Ammon's horn (tissue), 1 donor: ENCODE measurements at regions not wholly inside any gene's neighbourhood (a gene's known extent, or its start where the extent isn't known, plus 50 kb on each side); places are given as distances from the start of the nearest gene placed in this dataset.

ENCODE experiments used
- DNase-seq: peaks from one replicate; pipeline ENCODE4 v3.0.0-alpha.2; 2016; ENCODE audit warnings: low spot score

DNA sequence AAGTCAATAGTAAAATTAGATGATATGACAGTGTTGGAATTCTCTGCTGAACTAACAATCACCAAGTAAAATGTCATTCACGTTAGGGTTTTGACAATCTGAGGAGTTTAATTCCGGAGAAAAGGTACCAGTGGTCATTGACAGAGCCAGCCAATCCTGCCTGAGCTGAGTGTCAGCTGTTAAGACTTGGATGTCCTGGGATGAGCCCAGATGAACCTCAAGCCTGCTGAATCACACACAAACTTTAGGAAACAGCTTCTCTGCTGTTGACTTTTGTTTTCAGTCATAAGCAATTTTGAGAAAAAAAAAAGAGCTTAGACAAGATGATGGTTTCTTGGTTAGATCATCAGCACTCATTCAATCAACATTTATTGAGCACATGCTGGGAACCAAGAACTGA, 600.0 kb upstream of the SLC39A10 start:
- no peak for DNase-seq

DNA sequence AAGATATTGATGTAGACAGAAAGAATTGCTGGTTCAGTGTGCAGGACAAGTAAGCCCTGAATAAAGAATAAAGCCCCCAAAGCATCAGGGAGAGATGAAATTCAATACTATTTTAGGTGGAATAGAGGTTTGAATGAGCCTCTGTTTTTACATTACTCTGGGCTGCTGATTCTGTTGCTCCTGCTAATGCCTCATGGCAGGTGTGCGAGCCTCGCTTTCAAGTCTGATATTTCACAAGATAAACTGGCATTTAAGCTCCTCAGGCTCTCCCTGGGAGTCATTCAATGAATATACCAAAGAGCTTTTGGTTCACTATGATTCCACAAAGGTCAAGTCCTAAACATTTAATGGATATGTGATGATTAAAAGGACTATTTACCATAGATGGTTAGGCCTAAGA, 601.0 kb upstream of the SLC39A10 start:
- DNase-seq = no peak

DNA sequence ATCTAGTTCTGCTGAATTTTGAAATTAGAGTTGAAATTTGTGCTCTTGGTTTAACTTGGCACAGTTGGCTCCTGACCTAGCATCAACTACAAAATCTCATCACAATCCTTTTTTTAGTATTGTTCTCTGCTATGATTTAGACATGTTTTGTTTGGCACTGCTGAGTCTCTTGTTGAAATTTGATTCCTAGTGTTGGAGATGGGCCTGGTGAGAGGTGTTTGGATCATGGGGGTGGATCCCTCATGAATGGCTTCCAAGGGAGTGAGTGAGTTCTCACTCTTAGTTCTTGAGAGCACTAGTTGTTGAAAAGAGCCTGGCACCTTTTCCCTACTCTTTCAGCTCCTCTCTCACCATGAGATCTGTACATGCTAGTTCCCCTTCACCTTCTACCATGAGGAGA, 605.6 kb upstream of the SLC39A10 start:
- DNase-seq = peak; percentile 35

DNA sequence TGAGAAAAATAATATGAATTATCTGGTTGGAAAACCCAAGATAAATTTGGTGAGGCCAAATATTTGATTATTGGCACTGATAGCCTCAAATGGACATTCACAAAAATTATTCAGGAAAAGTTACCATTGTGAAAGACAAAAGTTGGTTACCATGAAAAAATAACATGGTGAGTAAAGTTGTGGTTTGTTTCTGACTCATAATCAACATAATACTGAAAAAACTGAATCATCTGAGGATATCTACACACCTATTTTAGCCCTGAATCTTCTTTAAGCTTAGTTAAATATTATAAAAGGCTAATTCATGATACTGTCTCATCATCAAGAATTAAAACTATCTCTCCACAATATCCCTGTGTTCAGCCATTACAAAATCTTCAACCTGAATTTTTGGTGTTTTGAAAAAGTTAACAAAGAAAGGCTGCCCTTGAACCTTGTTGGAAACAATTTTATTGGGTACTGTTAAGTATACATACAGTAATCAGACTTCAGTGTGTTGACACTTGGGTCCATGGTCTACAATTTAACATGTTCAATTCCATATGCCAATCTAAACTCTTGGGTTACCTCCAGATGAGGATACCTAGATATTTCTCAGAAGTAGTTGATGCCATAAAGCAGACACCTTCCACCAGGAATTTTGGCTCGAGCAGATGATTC, 607.5 kb upstream of the SLC39A10 start:
- no peak for DNase-seq

DNA sequence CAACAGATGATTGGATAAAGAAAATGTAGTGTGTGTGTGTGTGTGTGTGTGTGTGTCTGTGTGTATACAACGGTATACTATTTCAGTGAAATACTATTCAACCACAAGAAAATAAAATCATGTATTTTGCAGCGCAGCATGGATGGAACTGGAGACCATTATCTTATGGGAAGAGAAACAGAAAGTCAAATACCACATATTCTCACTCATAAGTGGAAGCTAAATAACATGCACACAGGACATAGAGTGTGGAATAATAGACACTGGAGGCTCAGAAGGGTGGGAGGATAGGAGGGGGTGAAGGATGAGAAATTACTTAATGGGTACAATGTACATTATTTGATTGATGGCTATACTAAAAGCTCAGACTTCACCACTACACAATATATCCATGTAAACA, 609.1 kb upstream of the SLC39A10 start:
- DNase-seq = no peak

DNA sequence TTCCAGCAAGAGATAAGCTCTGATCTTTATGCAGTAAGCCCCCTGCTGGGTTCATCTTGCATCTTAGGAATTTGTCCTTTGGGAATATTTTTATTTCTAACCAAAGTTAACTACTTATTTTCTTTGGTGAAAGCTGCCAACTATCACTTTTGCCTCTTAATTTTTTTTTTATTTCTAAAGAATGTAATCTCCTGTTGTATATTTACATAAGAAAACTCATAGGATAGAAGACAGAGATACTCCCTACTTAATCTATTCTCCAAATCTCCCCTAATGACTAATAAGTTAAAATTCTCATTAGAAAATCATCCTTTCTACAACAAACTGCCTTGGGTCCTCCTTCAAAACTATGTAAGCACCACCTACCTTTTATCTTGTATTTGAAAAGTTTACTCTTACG, 612.2 kb upstream of the SLC39A10 start:
- DNase-seq = no peak

DNA sequence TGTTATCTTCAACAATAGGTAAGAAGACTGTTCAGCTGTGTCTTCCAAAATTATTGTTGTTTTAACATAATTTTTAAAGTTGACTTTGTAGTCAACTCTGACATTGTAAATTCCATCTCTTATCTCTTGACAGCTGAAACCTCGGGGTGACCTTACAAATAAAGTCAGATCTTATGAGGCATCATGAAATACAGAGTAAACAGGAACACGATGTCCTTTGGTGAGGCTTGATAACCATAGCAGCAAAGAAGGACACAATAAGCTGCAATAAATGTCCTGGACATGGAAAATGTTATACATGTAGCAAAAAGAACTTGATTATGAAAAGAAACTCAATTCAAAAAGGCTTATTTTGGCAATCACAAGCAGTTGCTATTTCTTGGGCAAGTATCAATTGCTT, 618.9 kb upstream of the SLC39A10 start:
- no peak for DNase-seq

DNA sequence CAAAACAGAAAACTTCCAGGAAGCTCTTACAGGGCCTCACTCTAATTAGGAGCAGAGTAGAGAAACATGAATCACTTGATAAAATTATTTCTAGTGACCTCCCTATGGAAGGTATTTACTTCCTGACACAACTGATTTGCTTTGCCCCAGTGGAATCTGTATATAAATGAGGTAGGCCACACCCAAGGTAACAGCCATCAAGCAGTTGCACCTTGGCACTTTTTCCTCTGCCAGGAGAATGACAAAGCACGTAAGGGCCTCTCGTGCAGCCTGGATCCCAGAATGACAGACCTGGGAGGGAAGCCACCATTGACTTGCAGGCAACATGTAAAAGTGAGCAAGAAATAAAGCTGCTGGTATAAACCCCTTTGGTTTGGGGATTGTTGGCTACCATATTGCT, 620.0 kb upstream of the SLC39A10 start:
- DNase-seq = no peak

DNA sequence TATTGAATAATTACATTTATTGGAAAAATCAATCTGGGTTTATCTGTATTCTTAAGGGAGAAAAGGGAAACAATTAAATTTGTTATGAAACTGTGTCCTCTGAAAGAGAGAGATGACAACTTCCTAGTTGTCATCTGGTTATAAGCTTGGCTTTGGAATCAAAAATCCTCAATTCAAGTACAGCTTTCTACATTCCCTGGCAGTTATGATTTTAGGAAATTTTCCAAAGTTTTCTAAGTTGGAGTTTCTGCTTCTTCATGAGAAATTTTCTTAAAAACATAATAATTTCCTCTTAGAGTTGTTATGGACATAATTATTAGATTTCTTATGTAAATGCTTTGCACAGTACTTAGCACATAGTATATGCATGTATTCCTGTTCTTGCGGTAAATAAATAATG, 625.6 kb upstream of the SLC39A10 start:
- DNase-seq = no peak

DNA sequence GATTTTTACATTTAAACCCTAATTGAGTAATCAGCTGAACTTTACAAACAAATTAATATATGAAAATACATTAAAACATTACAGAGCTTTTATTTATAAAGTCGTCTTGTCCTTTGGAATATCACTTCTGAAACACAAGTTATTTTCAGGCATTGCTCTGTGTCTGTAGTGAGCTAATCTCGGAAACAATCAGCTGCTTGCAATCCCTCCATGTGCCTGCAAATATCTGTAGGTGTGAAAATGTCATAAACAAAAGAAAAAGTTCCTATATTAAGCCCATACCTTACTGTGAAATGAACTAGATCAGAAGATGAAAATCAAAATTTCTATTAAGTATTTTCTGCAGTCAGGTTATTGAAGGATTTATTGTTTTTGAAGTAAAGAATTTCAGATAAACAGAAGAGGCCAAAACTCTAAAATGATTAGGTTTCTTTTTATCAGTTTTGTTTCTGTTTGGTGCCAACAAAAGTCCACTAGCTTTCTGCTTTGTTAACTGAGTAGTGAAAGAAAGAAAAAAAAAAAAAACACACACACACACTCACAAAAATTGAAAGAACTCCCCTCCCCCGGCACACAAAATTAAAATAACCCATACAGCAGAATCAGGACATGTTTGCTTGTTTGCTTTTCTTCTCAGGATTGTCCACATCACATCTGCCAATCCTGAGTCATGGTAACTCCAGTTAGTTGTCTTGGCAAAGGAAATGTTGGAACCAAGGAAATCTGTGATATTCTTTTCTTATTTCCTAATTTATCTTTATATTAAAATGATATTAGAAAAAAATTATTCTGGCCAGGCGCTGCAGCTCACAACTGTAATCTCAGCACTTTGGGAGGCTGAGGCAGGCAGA, 627.0 kb upstream of the SLC39A10 start:
- no peak for DNase-seq

DNA sequence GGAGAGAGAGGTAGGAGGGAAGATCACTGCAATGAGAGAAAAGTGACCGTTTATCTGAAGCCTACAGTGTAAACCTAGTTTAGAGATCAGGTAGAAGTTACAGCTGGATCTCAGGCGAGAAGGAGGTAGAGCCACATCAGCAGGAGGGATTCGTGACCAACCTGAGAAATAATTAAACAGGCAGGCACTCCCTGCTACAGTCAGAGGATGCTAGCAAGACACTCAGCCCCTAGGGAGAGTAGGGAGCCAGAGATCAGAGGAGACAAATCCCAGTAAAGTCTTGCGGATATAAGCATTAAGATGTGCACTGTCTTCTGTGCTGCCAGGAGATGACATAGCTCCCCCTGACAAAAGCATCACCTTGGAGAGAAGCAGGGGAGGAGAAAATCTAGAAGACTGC, 629.1 kb upstream of the SLC39A10 start:
- no peak for DNase-seq

DNA sequence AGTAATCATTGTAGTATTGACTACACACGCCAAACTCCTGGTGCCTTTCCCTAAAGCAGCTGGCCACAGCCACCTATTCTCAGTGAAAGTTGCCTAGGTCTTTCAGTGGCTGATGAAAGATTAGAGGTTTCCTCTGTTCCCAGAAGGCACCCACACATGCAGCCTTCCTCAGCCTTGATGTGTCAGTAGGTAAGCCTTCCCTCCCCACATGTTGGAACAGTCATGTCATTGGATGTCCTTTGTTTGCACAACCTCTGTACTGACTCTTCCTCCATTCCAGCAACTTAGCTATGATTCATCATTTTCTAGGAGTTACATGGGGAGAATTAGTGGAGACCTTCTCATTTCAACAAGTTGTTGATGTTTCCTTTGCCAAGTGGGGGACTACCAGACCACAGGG, 630.8 kb upstream of the SLC39A10 start:
- no peak for DNase-seq

DNA sequence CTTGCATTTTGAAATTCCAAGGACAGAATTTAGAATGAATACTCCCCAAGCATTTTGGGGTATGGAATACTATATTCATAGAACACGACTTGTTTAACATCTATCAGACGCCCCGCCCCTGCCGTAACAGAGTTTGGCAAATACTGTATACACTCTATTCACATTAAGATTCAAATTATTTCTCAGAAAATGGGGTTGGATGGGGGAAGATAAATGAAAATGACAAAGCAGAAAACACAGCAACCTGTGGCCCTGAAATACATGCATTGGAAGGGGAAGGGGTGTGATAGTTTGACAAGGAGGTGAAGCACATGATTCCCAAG, 634.6 kb upstream of the SLC39A10 start:
- no peak for DNase-seq

DNA sequence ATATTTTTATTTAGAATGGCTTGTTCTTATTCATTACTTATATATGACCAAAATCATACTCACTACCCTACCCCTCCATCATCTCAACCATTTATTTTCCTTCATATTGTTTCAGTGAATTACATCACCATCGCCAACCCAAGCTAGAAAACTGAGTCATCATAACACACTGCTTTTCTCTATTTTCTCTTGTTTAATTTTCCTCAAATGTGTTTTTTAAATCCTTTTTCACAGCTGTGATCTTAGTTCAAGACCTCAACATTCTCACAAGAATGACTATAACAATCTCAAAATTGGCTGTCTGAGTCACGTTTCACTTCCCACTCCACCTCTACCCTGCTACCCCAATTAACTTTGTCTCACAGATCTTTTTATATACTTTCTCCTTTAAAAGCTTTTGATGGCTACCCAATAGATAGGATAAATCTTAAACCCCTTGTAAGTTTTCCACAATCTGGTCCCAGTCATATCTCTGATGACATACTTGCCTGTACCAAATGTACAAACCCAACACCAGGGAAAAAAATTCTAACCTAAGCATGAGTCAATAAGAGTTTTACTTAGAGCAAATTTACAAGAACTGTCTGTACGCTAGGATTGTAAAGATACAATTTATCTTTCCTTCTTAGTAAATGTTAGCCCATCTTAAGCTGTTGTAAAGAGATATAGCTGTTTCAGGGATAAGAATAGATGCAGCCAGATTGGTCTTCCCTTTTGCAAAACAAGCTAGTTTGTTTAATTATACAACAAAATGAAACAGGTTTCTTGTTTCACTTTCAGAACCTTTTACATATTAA, 635.1 kb upstream of the SLC39A10 start:
- DNase-seq = no peak

DNA sequence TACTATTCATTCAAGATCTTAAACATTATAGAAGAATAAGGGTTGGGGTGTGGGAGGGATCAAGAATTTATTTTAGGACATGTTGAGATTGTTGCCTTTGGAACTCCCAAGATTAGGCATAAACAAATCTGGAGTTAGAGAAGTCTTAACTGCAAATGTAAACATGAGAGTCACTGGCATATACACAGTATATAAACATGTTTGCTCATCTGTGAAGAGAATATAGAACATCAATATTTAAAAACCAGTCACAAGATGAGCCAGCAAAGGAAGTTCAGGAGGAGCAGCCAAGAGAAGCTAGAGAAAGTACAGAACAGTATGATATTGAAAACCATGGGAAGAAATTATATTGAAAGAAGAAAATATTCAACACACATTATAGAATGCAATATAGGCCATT, 638.6 kb upstream of the SLC39A10 start:
- no peak for DNase-seq

DNA sequence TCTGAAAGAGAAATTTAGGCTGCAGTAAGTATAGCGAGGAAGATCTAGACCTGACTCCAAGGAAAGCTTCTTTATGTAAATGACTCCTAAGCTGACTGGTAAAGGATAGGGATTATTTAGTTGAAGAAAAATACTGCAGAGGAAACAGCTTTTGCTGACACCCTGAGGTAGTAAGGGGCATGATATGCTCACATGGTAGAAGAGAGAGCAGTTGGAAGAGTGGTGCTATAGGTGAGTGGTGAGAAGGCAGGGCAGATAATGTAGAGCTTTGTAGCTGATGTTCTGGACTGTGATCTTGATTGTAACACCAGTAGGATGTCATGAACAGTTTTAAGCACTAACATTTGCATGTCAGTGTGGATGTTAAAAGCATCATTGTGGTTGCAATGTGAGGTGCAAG, 639.1 kb upstream of the SLC39A10 start:
- no peak for DNase-seq

DNA sequence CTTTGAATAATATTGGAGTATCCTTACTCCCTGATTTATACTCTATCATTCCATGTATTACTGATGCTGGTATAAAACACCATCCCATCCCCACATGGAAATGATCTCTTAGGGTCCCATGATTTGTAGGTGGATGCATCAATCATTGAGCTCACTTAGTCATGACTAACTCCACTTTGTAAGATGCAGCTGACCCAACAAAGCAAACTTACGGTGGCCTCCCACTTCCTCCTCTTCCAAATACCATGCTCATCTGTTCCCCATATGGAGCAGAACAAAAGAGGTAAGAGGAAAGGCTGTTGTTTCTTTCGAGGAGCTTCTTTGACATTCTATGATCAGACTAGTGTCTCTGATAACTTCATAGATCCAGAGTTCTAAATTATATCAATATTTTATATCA, 640.2 kb upstream of the SLC39A10 start:
- DNase-seq = no peak

DNA sequence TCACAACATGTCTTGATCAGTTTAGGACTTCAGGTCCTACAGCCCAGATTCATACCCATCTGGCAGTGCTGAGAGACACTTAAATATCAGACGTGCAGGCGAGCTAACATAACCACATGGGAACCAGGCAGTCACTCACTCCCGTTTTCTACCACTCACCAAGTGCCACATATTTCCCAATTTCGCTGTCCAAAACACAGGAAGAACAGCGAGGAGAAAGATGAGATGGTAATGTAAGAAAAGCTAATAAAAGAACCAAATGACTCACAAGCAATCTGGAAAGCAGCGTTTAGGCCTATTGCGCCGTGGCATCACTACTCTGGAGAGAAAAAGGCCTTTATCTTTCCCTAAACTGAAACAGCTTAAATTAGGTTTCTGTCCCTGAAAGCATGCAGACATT, 647.8 kb upstream of the SLC39A10 start:
- DNase-seq = peak; percentile 61

DNA sequence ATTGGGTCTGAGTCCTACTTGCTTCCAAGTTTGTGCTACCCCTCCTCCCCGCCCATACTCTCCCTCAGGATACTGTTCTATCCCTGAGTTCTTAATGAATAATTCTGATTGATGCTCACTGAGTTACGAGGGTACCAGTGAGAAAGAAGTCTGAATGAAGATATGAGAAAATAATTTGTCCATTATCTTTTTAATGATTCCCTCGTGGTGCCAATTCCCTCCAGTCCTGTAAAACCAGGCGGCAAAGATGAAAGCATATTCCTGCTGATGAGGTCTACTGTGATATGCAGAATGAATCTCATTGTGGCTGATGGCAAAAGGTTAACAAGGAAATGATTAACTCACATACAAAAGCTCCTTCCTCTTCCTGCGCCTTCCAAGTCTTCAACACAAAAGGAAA, 650.2 kb upstream of the SLC39A10 start:
- no peak for DNase-seq

DNA sequence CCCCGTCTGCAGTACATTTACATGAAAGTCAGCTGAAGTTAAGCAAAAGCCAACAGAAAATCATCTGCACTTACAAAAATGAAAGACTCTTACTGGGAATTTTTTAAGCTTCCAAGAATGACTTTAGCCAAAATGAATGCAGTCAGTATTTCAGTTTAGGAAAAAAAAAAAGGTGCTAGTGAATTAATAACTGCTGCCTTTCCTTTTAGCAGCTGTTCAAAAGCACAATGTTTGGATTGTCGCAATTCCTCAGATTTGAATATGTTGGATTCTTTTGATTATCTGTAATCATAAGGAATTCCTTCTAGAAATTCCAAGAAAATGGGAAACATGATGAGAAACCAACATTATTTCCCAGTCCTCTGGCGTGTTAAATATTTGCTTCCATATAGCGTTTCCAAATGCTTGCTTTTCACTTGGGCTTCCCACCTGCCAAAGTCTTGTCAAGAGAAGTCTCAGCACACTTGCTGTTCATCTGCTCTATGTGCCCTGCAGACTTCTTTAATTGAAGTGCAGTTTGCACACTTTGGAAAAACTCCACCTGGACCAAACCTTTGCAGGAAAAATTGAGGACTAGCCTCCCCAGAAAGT, 653.0 kb upstream of the SLC39A10 start:
- no peak for DNase-seq

DNA sequence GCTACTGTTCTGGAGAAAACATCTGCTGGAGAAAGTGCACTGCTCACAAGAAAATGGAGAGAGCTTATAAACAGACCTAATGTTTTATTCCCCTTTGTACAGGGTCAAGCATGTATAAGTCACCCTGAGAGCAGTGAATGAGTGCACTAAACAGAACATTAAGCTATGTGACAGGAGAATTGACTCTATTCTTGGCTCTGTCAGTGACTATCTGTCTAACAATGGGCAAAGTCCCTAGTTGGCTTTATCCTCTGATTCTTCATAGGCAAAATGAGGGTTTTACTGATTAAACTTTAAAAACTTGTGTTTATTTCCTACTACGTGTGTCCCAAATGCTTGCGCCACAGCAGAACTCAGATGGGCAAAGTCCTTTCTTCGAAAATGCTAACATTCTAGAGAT, 655.1 kb upstream of the SLC39A10 start:
- DNase-seq = no peak

DNA sequence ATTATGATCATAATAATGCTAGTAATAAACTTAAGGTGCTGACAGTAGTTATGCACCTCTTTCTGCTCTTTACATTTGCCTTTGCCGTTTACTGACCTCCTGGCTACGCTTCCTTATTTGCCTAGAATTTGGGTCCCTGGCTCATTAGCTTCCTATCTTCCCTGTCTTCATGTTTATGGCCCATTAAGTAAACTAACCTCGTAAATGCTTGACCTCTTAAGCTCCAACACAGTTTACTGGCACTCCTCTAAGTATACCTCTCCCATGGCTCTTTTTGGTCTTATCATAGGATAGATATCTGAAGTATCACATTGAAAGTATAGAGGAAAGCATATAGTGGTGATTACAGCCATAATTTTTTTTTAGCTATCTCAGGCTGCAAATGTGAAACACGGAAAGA, 657.3 kb upstream of the SLC39A10 start:
- no peak for DNase-seq

DNA sequence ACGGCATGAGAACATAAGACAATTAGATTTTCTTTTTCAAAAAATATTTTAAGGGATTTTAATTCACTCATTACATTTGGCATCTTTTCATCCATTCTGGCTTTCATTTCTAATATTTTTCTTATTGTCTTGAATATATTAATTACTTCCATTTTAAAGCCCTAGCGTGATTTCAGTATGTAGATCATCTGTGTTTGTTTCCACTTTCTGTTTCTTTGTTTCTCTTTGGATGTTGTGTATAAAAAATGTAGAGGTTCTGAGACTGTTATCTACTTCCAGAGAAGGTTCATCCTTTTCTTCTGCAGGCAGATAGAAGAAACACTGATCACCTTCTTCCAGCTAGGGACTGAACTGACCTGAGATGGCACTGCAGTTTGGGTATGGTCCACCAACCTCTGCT, 664.4 kb upstream of the SLC39A10 start:
- no peak for DNase-seq
